K562 (cell line): ENCODE measurements at regions not wholly inside any gene's neighbourhood (a gene's known extent, or its start where the extent isn't known, plus 50 kb on each side); places are given as distances from the start of the nearest gene placed in this dataset.

ENCODE experiments used
- ATAC-seq: fragments of 200-7000 bp; cut with Tn5 transposase; 3 replicates; pipeline ENCODE4 v1.9.1; 2020; ENCODE audit warnings: moderate library complexity
- BruUV-seq: library from RNA; stranded (reverse); fragments of 400-500 nt; replicated peaks from 2 replicates; lab custom pipeline; 2021; lab: Mats Ljungman, UMichigan
- CTCF ChIA-PET: fragments of 300-600 bp; formaldehyde crosslinking; extraction: SDS; loops from one replicate; lab custom pipeline; 2021; ENCODE audit warnings: low intra/inter-chr PET ratio; lab: Yijun Ruan, JAX
- POLR2A ChIA-PET: fragments of 300-600, 350-650 bp; sonication (Branson Sonifier 250); formaldehyde crosslinking; extraction: SDS; loops from one replicate; lab custom pipeline; 2021; ENCODE audit warnings: antibody characterized with exemption, inconsistent platforms; lab: Yijun Ruan, JAX
- DNase-seq, 4 experiments: peaks; one replicate each; pipeline versions ENCODE4 v3.0.0 to v3.0.0-alpha.2; 2011 to 2018; ENCODE audit warnings: low spot score in 3 of 4, mixed read lengths in 3 of 4; ENCODE audit errors: extremely low read depth in 1 of 4
- FAIRE-seq: peaks from 2 replicates; lab custom pipeline; 2011; peaks lifted over from hg19 to GRCh38; lab: Jason Lieb, UNC
- H2AFZ ChIP-seq: 2 replicates; pipeline ENCODE4 v1.6.0; 2011; ENCODE audit warnings: low read depth, low read length, control low read depth, inconsistent platforms
- H3K27ac ChIP-seq: fragments of 200-600 bp; 3 replicates; pipeline ENCODE4 v1.8.0; 2011; ENCODE audit warnings: low read depth, mild to moderate bottlenecking, control low read depth, inconsistent platforms, low read length, moderate library complexity, mixed read lengths; ENCODE audit errors: extremely low read depth
- H3K27me3 ChIP-seq, 2 experiments: fragments of 300-600 bp in 1 of 2; 2 replicates in 1 of 2; 3 replicates in 1 of 2; pipeline versions ENCODE4 v1.6.0 to v1.8.0; 2011; ENCODE audit warnings: inconsistent platforms in 2 of 2, low read length in 2 of 2, mild to moderate bottlenecking in 1 of 2, mixed read lengths in 1 of 2, moderate library complexity in 1 of 2; ENCODE audit not compliant: control insufficient read depth in 2 of 2, insufficient read depth in 2 of 2
- H3K36me3 ChIP-seq: fragments of 300-600 bp; 3 replicates; pipeline ENCODE4 v1.8.0; 2011; ENCODE audit warnings: mild to moderate bottlenecking, low read length, inconsistent platforms; ENCODE audit not compliant: control insufficient read depth, insufficient read depth
- H3K4me1 ChIP-seq, 2 experiments: fragments of 200-600 bp in 1 of 2; replicated peaks in 1 of 2; 2 replicates in 1 of 2; 3 replicates in 1 of 2; pipeline versions ENCODE4 v1.5.1 to v1.8.0; 2011; ENCODE audit warnings: inconsistent platforms in 2 of 2, low read length in 2 of 2, mild to moderate bottlenecking in 1 of 2, mixed read lengths in 1 of 2, moderate library complexity in 1 of 2; ENCODE audit not compliant: control insufficient read depth in 2 of 2, insufficient read depth in 2 of 2
- H3K4me2 ChIP-seq: 2 replicates; pipeline ENCODE4 v1.6.1; 2011; ENCODE audit warnings: low read length, control low read depth, inconsistent platforms, mixed read lengths; ENCODE audit not compliant: insufficient read depth
- H3K4me3 ChIP-seq: fragments of 200-600 bp; sonication (generic), shearing (Covaris generic); 2 replicates; pipeline ENCODE4 v1.5.1; 2016; ENCODE audit warnings: control low read depth, inconsistent platforms
- H3K79me2 ChIP-seq: fragments of 200-600 bp; 3 replicates; pipeline ENCODE4 v1.8.0; 2011; ENCODE audit warnings: low read length, inconsistent platforms; ENCODE audit not compliant: control insufficient read depth, insufficient read depth
- H3K9ac ChIP-seq, 2 experiments: 2 replicates each; pipeline versions ENCODE4 v1.6.0 to v1.6.1; 2011; ENCODE audit warnings: low read depth in 2 of 2, low read length in 2 of 2, control low read depth in 1 of 2, inconsistent platforms in 1 of 2, mild to moderate bottlenecking in 1 of 2, mixed read lengths in 1 of 2; ENCODE audit not compliant: insufficient read depth in 1 of 2
- H3K9me1 ChIP-seq: one replicate; pipeline ENCODE4 v1.6.0; 2011; ENCODE audit warnings: inconsistent platforms, mild to moderate bottlenecking, low read length, moderate library complexity; ENCODE audit not compliant: control insufficient read depth, insufficient read depth
- H3K9me3 ChIP-seq: replicated peaks from 2 replicates; pipeline ENCODE4 v1.5.1; 2011; ENCODE audit warnings: low read depth, low read length, inconsistent platforms; ENCODE audit not compliant: control insufficient read depth, insufficient read depth
- H4K20me1 ChIP-seq: replicated peaks from 2 replicates; pipeline ENCODE4 v1.6.1; 2011; ENCODE audit warnings: low read length, inconsistent platforms, mixed read lengths; ENCODE audit not compliant: control insufficient read depth, insufficient read depth
- HNRNPK ChIP-seq: fragments of 200-400 bp; formaldehyde crosslinking; IDR thresholded peaks from one replicate; pipeline ENCODE4 v1.6.1; 2018; ENCODE audit warnings: mild to moderate bottlenecking, low read depth, low read length; ENCODE audit not compliant: poor library complexity, severe bottlenecking
- KLF10 ChIP-seq: fragments of 250-450 bp; sonication (Bioruptor Pico); IDR thresholded peaks from 2 replicates; pipeline ENCODE4 v1.6.1; 2021; ENCODE audit warnings: matching md5 sums
- MED1 ChIP-seq: sonication (generic); formaldehyde crosslinking; IDR thresholded peaks from 2 replicates; pipeline ENCODE4 v1.8.1; 2023; ENCODE audit warnings: missing genetic modification reagents, borderline replicate concordance
- NUFIP1 ChIP-seq: fragments of 450-650 bp; IDR thresholded peaks from 2 replicates; pipeline ENCODE4 v1.6.1; 2018; ENCODE audit not compliant: partially characterized antibody
- RNF219 ChIP-seq: fragments of 250-450 bp; sonication (Bioruptor Pico); IDR thresholded peaks from 2 replicates; pipeline ENCODE4 v1.5.0; 2022; ENCODE audit warnings: mild to moderate bottlenecking
- SLC30A9 ChIP-seq: fragments of 250-450 bp; sonication (Bioruptor Pico); IDR thresholded peaks from 2 replicates; pipeline ENCODE4 v1.8.0; 2022; ENCODE audit warnings: mild to moderate bottlenecking, moderate library complexity
- TSHZ1 ChIP-seq: fragments of 250-450 bp; sonication (Bioruptor Pico); IDR thresholded peaks from 2 replicates; pipeline ENCODE4 v1.4.0; 2020; ENCODE audit warnings: mild to moderate bottlenecking, moderate library complexity
- ZBTB8A ChIP-seq: fragments of 450-650 bp; IDR thresholded peaks from 2 replicates; pipeline ENCODE4 v1.6.1; 2018; ENCODE audit warnings: mild to moderate bottlenecking, moderate library complexity; ENCODE audit not compliant: partially characterized antibody
- ZNF224 ChIP-seq: sonication (generic); formaldehyde crosslinking; IDR thresholded peaks from 2 replicates; pipeline ENCODE4 v1.8.0; 2022; ENCODE audit warnings: mild to moderate bottlenecking, missing genetic modification reagents
- ZNF586 ChIP-seq: fragments of 450-650 bp; formaldehyde crosslinking; conservative IDR thresholded peaks from 2 replicates; pipeline ENCODE4 v1.4.0; 2020; ENCODE audit warnings: mild to moderate bottlenecking, moderate library complexity
- WGBS: fragments of 100-300 bp; shearing (Covaris generic); methylation state at CpG from one replicate; pipeline ENCODE4 v1.1.6; 2016; ENCODE audit warnings: low coverage, mixed read lengths; ENCODE audit not compliant: insufficient coverage; ENCODE audit errors: missing lambda C conversion rate; 5-methylcytosine and 5-hydroxymethylcytosine counted together
- in situ Hi-C: fragments of 300-500 bp; cut with MboI; formaldehyde crosslinking; loops from 4 replicates; pipeline ENCODE4 v1.15.0; 2018; ENCODE audit warnings: inconsistent platforms, mixed read lengths
- intact Hi-C: fragments of 100-400 bp; cut with micrococcal nuclease; formaldehyde crosslinking; loops from 2 replicates; pipeline ENCODE4 v1.14.2; 2022

DNA sequence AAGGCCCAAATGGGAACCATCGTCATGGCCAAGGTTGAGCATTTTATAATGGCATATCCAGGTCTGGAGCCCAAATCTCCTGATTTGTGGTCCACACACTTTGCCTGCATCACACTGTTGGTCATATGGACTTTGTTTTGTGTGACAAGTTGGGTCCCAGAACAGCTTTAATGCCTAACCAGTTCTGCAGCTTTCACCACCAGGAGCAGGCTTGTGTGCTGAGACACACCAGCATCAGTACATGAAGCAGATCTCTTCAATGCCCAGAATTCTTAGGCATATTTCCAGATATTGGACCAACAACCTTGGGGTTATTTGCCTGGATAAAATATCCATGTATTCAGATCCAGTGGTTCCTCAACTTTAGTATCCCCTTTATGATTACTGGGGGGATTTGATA lies 371.3 kb downstream of the FBXW7 start:
- no peak for TF ChIP-seq ZNF586 (CRISPR knock-in tag)
- TF ChIP-seq ZNF224 (CRISPR knock-in tag) = no peak
- Histone ChIP-seq H3K9me1 (no peaks in the 10 kb centered on the region), H3K9ac (no peak overlapping the region), H3K4me1 (no peaks in the 10 kb centered on the region), H3K36me3 (no peaks in the 10 kb centered on the region), H3K79me2 (no peaks in the 10 kb centered on the region), H3K27me3 (peaks cover 3 to 18% of the 10 kb centered on the region in 2 experiments; a peak in 3 of 5 replicates), H3K27ac (no peak overlapping the region), H3K4me3 (no peak overlapping the region), H4K20me1 (no peaks in the 10 kb centered on the region; the same call in 1 of the 2 replicates), H2AFZ (no peak overlapping the region), H3K9me3 (no peaks in the 10 kb centered on the region), H3K4me2 (no peak overlapping the region)
- ATAC-seq (no peak), FAIRE-seq (no peak), DNase-seq (no peak)
- ChIA-PET CTCF (no interaction called here), POLR2A (no interaction called here)
- in situ Hi-C loops = no loop called here
- intact Hi-C loops = no loop called here
- 0% methylated on average over 1 of the region's 1 CpG for WGBS
- no TSS peak for BruUV-seq

- Histone ChIP-seq H3K4me3 (no peak overlapping the region), H3K36me3 (no peaks in the 10 kb centered on the region), H3K79me2 (no peaks in the 10 kb centered on the region), H4K20me1 (no peaks in the 10 kb centered on the region), H3K27ac (no peak overlapping the region), H2AFZ (no peak overlapping the region), H3K9me3 (no peaks in the 10 kb centered on the region), H3K4me2 (no peak overlapping the region), H3K9ac (no peak overlapping the region), H3K4me1 (no peaks in the 10 kb centered on the region), H3K9me1 (no peaks in the 10 kb centered on the region), H3K27me3 (peaks cover 3 to 23% of the 10 kb centered on the region in 2 experiments; a peak in 3 of 5 replicates)
- in situ Hi-C loops (no loop called here), intact Hi-C loops (no loop called here)
- POLR2A ChIA-PET = no interaction called here
- no peak for ATAC-seq
- DNase-seq = no peak
- no TSS peak for BruUV-seq
- FAIRE-seq = no peak
- CTCF ChIA-PET = no interaction called here
- 0% methylated on average over 2 of the region's 2 CpGs for WGBS
- TF ChIP-seq ZBTB8A (no peak), RNF219 (no peak), NUFIP1 (no peak), HNRNPK (no peak), MED1 (CRISPR knock-in tag) (no peak), SLC30A9 (CRISPR knock-in tag) (no peak), TSHZ1 (CRISPR knock-in tag) (no peak), KLF10 (CRISPR knock-in tag) (no peak)
Observed at GRCh38 chr4:152162331-152162697, 373.6 kb downstream of the FBXW7 start.
